Medulla oblongata (tissue), 1 donor: ENCODE measurements at regions not wholly inside any gene's neighbourhood (a gene's known extent, or its start where the extent isn't known, plus 50 kb on each side); places are given as distances from the start of the nearest gene placed in this dataset.

Source experiments
- DNase-seq: peaks from one replicate; pipeline ENCODE4 v3.0.0-alpha.2; 2015; ENCODE audit errors: extremely low spot score

DNA sequence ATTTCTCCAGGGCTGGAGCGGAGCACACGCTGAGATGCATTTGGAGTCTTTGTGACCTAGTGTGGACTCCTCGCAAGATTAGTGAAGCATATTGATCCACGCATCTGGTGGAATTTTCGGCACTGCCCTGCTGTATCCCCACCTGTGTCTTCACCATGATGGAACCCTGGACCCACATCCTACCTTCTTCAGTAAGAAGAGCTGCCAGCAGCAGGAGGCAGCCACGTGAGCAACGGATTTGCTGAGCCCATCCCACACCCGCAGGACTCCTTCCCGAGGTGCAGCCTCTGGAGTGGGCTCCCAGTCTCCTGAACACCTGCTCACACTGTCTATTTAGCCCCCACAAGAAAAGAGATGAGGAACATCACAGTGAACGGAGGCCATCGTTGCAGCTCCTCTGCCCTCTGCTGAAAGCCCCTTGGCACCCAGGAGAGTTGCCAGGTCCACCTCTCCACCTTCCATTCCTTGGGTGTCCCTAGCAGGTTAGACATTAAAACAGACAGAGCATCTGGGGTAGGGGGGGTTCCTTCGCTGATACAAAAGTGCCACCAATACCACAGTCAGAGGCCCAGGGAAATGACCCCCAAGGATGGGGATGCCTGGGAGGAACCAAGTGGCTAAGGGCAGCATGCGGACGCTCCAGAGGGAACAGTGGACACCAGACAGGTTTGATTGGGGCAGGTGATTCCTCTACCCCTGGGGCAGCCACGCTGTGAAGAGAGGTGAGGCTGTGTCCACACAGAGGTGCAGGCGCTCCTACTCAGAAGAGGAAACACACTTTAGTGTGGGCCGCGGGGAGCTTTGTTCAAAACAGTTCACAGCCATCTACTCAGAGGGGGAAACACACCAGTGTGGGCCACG, 302.8 kb upstream of the SALL3 start:
- no peak for DNase-seq

DNA sequence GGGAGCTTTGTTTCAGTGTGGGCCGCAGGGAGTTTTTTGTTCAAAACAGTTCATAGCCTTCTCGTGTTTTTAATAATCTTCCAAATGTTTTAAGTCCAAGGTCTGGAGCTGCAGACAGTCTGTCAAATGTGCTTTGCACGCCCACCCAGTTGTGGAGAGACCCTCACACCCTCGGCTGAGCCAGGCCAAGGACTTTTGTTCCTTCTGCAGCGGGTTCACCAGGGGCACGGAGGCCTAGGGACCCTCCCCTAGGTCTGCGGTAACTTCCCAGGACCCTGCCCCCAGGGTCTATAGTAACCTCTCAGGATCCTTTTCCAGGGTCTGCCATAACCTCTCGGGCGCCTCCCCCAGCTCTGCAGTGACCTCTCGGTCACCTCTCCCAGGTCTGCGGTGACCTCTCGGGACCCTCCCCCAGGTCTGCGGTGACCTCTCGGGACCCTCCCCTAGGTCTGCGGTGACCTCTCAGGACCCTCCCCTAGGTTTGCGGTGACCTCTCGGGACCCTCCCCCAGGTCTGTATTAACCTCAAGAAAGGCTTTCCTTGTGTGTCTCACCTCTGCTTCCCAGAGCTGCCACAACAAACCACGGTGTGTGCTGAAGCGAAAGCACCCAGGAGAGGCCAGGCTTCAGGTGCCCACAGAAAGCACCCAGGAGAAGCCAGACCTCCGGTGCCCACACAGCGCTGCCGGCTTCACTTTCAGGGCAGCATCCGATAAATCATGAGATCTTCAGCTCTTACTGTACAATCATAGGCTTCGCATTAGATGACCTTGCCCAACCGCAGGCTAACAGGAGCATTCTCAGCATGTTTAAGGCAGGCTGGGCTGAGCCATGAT, 301.9 kb upstream of the SALL3 start:
- no peak for DNase-seq

DNA sequence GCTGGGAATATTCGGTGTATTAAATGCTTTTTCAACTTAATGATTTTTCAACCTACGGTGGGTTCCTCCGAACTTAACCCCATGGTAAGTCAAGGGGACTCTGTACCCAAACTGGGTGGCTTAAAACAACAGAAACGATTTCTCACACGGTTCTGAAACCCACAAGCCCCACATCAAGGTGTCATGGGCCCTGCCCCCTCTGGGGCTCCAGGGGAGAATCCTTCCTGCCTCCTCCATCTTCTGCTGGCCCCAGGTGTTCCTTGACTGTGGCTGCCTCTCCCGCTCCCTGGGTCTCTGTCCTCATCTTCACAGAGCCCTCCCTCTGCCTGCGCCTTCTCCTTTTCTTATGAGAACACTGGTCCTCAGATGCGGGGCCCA, 301.3 kb upstream of the SALL3 start:
- no peak for DNase-seq

DNA sequence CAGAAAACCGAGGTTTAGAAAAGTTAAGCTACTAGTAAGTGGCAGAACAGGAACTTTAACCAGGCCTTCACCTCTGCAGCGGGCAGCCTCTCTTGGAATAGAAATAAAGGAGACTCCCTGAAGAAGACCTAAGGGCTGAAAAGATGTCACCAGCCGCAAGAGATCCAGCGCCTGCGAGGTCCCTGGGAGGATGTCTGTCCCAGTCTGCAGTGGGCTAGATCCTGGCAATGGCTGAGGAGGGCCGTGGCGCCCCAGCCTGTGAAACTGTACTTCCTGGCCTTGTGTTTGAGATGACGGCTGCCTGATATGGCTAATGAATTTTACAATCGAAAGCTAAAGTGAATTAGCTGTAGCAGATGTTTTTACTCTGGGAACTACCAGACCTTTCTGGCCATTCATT, 300.6 kb upstream of the SALL3 start:
- DNase-seq, result no peak

DNA sequence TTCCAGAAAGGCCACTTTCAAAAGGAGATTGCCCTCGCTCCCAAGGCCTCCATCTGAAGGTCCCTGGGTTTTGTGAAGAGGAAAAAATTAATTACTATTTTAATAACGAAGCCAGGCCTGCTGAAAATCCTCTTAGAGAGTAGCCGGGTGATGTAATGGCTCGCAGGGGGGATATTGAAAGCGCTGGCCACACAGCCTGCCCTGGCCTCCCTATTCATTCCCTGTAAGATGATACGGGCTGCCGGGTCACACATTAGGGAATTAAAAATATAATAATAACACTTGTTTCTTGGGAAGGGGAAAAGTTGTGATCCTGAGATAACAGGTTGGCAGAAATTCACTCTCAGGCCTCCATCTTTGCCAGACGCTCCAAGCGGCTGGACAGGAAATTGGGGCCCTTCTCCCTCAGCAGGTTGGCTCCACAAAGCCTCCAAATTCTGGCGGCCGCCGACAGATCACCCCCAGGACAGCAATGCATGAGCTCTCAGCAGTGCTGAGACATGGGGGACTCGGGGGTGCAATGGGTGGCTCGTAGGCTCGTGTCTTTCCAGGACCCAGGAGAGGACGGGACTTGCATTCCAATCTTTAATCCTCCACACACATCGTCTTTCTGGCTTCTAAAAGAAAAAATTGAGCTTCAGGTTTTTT, 299.9 kb upstream of the SALL3 start:
- no peak for DNase-seq

DNA sequence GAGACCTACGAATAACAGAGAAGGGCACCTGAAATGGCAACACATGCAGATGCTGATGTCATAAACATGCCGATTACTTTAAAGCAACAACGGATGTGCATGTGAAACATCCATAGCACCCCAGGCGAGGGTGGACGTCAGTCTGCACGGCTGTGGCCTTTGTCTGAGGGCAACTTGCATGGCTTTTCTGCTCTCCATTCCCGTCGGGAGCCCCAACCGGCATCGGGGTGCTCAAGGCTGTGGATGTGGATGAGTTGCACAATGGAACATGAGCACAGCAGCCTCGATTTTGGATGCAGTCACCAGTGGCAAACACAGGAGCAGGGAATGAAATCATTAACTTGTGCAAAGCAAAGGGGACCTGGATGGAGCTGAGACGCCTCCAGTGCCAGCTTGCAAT, 298.2 kb upstream of the SALL3 start:
- no peak for DNase-seq

DNA sequence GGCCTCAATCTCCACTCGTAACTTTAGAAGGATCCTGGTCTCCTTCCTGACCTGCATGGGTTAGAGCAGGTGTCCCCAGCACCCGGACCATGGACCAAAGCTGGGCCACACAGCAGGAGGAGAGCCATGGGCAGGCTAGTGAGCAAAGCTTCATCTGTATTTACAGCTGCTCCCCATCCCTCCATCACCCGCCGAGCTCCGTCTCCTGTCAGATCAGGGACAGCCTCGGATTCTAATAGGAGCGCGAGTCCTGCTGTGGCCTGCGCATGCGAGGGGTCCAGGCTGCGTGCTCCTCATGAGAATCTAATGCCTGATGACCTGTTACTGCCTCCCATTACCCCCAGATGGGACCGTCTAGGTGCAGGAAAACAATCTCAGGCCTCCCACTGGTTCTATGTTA, 297.7 kb upstream of the SALL3 start:
- DNase-seq, result no peak

DNA sequence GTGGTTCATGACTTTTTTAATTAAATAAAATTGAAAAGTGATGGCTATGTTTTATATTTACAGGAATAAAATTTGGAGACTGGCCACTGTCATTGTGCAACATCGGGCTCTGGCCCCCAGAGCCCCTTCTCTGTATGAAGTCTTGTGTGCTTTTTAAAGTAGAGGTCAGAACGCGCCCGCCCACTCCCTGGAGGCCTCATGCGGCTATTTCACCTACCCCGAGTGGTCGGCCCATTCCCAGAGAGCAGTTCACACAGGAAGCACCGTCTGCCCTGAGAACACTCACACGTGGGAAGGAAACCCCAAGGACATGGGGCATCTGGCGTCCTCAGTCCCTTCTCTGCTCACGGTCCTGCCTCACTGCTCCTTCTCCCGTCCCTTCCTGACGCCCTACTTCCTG, 296.9 kb upstream of the SALL3 start:
- DNase-seq, result no peak

DNA sequence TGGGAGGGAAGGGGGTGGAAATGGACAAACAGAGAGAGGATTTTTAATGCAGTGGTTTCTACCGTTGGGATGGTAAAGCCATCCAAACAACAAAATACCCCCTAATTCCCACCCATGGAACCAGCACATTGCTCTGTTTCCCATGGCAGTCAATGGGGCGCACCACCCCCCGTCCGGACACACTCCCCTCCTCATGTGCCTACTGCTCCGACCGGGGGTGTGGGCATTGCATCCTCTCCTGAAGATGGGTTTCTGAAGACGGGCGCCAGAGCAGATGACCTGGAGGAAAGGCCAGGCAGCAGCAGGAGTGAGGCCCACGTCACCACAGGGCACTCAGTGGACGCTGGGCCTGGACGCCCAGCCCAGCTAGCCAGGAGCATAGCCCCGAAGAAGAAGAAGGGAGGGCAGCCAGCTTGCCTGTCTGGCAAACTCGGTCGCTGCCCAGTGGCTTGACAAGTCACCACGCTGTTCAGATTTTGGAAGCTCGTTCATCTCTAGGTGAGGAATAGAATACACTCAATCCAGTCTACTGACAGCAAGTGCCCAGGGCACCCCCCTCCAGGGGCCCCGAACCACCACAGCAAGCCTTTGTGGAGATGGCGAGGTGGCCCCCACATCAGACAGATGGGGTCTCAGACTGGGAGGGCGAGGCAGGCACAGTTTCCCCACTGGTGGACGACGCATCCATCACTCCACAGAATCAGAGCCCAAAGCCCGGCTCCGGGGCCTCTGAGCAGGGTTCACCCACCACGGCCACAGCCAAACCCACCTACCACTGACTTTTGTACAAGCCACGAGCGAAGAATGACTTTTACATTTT, 296.2 kb upstream of the SALL3 start:
- DNase-seq, result no peak

DNA sequence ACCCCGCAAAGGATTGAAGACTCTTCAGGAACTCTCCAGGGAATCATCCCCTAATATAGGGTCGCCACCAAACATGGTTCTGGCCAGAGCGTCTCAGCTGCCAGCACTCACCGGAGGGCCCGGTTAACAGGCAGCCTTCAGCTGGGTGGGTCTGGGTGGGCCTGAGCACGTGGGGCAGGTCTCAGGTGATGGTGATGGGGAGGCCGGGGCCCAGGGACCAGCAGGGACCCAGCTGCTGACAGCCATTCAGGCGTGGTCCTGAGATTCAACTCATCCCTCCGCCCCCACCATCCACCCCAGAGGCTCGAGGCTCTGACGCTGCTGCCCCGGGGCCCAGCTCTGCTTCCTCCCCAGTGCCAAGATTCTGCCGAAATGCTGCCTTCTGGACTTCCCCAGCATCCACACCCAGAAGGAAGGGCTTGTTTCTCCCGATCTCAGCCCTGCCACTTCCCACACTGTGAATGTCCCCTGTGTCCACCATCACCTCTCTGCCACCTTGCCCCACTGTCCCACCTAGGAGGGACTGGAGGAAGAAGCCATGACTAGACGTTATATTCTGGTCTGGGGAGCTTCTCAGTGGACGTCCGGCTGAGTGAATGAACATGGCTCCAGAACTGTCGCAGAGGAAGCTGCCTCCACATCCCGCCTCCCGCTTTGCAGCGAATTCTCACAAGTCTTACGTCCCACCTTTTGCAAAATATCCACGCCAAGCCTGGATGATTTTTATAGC, 294.2 kb upstream of the SALL3 start:
- no peak for DNase-seq

DNA sequence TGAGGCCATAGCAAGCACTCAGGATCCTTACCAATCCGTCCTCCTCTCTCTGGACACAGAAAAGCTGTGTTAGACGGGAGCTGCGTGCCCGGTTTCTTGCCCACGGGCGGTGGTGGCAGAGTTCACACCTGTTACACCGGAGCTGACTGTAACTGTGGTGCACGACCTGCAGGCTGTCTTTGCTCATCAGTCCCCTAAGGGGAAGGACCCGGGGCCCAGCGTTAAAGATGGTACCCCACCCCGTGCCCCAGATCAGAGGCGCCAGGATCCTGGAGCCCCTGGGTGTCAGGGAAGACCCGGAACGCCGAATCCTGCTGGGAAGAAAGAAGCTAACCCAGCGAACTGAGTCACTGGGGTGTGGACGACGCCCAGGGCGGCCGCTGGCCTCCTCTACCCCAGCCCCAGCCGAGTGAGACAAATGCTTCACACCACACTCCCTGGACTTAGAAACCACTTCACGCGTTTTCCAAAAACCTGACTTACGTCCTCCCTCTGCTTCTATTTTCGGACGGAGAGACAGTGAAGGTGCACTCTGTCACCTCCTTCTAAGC, 293.6 kb upstream of the SALL3 start:
- no peak for DNase-seq

DNA sequence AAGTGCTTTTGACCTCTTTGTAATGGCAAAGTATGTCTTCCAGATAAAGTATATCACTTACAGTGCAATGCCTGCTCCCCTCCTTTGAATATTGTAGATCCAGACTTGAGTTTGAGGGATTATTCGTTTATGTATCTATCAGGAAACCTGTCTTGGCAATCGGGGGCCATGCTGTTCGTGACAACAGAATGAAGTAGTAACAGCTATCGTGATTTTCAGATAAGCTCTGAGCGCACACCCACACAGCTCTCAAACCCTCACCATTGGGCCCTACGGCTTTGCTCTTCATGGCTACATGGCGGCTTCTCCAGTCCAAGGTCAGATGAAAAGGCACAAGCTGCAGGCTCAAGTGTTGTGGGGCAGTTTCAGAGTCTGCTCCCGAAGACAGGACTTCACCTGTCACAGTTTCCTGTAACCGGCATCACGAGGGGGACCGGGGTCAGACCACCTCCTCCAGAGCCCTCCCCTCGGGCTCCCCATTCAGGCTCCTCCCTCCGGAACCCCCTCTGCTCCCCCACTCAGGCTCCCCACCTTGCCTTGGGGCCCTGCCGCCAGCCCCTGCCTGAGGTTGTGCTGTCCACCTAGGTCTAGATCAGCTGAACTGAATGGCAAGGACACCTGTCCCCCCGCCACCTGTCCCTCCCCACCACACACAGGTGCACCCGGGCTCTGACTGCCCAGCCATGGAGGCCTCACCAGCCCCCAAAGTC, 292.5 kb upstream of the SALL3 start:
- no peak for DNase-seq

DNA sequence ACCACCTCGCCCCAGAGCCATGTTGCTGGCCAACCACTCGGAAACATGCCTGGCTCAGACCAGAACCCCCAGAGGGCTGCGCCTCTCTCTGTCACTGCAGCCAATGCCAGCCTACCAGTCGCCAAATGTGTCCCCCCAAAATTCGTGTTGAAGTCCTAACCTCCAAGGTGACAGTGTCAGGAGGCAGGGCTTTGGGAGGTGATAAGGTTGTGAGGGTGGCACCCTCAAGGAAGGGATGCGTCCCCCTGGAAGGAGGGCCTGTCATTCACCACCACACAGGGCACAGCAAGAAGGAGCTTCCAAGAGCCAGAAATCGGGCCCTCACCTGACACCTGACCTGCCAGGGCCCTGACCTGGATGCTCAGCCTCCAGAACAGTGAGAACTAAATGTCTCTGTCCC, 291.9 kb upstream of the SALL3 start:
- no peak for DNase-seq

DNA sequence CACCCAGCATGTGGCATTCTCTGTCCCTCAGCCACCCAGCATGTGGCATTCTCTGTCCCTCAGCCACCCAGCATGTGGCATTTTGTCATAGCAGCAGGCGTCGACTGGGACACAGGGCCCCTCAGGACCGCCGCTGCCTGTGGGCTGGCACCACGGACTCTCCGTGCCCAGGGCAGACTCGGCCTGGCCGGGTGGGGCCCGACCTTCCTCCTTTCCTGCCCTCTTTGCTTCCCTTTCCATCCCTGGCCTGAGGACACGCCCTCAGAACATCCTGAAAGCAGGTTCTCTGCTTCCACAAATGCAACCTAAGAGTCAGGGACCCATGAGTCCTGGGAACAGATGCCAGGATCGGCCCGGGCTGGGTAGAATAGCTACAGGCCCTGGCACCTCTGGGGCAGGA, 291.4 kb upstream of the SALL3 start:
- DNase-seq, result no peak

DNA sequence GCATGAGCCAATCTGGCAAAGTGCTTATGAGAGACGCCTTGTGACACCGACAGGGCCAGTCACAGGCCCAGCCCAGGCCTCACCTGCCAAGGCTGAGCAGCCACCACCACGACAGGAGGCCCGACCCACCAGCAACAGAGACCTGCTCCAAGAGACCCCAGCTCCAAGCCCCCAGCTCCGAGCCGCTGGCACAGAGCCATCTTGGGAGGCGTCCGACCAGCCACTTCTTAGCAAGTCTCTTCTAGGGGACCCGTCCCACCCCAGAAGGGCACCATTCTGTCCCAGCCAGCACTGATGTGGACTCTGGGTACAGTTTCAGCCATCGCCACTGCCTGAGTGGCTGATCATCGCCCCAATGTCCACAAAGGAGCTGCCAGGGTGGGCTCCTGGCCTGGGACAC, 290.7 kb upstream of the SALL3 start:
- no peak for DNase-seq

DNA sequence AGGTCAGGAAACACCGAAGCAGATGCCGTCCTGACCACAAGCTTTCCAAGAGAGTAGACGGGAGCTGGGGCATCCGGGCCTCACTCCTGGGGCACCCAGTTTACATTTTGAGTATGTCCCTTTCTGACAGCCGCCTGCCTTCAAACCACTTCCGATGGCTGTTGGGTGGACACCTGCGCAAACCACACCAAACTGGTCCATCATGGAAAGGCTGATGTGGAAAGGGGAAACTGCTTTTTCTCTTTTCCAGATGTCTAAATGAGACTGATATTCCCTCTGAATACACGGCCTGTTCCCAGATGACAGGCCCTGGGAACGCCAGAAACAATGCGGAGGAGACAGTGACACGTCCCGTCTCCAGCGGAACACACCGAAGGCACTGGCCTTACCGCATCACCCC, 290.0 kb upstream of the SALL3 start:
- no peak for DNase-seq

DNA sequence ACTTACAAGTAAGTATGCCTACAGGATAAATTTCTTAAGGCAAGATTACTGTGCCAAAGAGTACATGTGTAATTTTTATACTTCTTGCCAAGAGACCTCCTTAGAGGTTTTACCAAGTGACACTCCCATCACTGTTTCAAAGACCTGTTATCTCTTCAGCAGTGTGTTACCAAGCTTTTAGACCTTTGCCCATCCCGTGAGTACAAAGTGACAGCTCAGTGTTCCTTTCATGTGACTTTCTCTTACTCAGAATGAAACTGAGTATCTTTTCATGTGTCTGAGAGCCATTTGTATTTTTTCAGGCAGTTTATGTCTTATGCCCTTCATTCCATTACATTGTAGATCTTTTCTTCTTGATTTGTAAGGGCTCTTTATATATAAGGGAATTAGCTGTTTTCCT, 287.5 kb upstream of the SALL3 start:
- DNase-seq, result no peak

DNA sequence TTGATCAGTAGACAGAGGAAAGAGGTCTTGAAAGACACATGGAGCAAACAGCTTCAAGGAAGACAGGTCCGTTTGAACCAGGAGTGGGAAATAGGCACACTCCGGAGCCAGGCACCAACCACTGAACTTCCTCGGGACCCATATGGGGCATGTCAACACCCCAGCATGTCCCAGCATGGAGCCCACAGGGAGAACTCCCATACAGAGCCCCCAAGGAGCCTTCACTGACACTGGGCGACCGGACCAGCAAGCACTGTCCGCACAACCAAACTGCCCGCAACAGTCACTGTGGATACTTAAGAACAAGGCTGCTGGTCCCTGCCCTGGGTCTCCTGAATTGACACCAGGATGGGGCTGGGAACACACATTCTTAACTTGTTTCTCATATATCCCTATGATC, 286.2 kb upstream of the SALL3 start:
- DNase-seq, result no peak

DNA sequence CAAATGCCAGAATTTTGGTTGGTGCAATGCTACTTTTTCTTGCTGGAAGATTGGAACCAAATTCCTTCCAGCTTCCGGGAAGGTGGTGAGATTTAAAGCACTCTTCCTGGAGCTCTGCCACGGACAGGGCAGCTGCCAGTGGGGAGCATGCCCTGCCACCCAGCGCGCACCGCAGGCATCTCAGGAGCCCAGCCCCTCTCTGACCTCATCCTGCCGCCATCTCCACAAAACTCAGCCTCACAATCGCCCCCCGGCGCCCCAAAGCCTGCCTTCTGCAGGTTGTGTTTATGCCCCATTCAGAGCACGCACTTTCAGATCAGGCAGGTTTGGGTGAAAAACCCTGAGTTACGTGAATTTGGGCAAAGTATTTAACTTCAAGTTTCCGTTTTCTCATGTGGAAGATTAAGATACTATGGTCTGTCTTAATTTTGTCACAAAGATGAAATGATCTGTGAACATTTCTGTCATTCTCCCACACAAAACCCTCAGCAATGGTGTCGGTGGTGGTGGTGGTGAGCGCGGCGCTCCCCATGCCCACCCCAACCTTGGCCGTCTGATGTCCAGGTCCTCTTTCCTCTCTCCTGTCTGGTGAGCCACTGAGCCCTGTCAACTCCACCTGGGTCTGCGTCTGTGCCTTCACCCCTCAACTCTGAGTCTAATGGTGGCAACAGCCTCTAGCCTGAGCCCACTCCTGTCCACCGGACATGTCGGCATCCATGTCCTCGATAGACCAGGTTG, 282.8 kb upstream of the SALL3 start:
- no peak for DNase-seq

DNA sequence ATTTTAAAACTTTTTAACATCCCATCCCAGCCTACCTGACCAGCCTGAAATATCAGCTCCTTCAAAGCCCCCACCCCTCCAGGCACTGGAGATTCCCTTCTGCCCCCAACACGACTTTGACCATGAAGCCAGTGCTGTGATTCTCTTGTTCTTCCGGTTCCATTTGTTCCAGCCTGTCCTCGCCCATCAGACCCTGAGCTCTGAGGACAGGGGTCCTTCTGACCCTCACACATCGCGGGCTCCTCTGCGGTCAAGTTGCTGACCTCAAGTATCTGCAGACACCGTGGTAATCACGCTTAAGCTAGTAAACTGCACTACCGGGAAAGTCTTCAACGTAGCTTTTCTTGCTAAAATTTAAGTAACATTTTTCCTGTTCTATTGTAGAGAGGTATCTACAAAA, 282.2 kb upstream of the SALL3 start:
- no peak for DNase-seq
